GM12891 (cell line): ENCODE measurements at regions not wholly inside any gene's neighbourhood (a gene's known extent, or its start where the extent isn't known, plus 50 kb on each side); places are given as distances from the start of the nearest gene placed in this dataset.

Experiments used
- PAX5 ChIP-seq: IDR thresholded peaks from 2 replicates; pipeline ENCODE4 v1.6.1; 2011; ENCODE audit warnings: low read length, moderate library complexity, mild to moderate bottlenecking; ENCODE audit not compliant: insufficient read depth, severe bottlenecking
- POLR2A ChIP-seq: IDR thresholded peaks from 2 replicates; pipeline ENCODE4 v1.6.1; 2011; ENCODE audit warnings: low read depth, low read length, control low read depth
- POLR2AphosphoS5 ChIP-seq: IDR thresholded peaks from 2 replicates; pipeline ENCODE4 v1.6.1; 2011; ENCODE audit warnings: low read depth, low read length, control low read depth
- POU2F2 ChIP-seq: IDR thresholded peaks from 2 replicates; pipeline ENCODE4 v1.6.1; 2011; ENCODE audit warnings: low read depth, mild to moderate bottlenecking, control low read depth, low read length, moderate library complexity
- SPI1 ChIP-seq: IDR thresholded peaks from 2 replicates; pipeline ENCODE4 v1.6.1; 2011; ENCODE audit warnings: low read depth, low read length, control low read depth
- TAF1 ChIP-seq: IDR thresholded peaks from 2 replicates; pipeline ENCODE4 v1.6.1; 2011; ENCODE audit warnings: low read depth, low read length, control low read depth

DNA sequence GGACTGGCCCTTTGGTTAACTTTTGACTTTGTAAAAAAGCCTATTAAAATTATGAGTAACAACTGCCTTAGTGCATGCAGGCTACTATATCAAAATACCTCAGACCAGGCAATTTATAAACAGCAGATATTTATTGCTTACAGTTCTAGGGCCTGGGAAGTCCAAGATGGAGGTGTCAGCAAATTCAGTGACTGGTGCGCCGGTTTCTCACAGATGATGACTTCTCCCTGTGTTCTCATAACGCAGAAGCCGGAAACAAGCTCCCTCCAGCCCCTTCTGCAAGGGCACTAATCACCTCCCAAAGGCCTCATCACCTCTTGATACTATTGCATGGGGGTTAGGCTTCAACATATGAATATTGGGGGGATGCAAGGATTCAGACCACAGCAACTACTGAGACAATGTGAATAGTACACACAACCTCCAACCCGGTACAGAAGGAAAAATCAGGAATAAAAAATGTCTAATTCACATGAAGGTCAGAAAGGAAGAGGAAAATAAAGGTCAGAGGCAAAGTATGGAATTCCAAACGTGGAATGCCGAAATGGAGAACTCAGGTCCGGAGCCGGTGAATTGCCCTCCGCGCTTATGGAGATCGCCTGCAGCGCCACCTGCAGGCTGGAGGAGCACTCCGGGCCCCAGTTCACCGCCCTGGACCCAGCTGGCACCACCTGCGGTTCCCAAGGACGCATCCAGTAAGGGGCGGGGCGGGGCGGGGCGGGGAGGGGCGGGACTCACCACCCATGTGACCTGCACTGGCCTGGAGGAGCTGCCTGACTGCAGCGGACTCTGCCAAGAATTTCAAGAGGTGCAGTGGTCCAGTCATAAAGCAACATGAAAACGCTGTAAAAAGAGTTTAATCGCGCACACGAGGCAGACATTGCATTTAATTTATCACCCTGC, 203.4 kb downstream of the KIF26A start:
- TF ChIP-seq POLR2A (no peak), TAF1 (no peak), POLR2AphosphoS5 (no peak), PAX5 (no peak), POU2F2 (no peak), SPI1 (no peak)
